Embryonic facial prominence (tissue), 1 donor: ENCODE measurements at regions not wholly inside any gene's neighbourhood (a gene's known extent, or its start where the extent isn't known, plus 50 kb on each side); places are given as distances from the start of the nearest gene placed in this dataset.

Experiments
- DNase-seq: peaks from one replicate; pipeline ENCODE4 v3.0.0-alpha.2; 2016; ENCODE audit errors: extremely low spot score

DNA sequence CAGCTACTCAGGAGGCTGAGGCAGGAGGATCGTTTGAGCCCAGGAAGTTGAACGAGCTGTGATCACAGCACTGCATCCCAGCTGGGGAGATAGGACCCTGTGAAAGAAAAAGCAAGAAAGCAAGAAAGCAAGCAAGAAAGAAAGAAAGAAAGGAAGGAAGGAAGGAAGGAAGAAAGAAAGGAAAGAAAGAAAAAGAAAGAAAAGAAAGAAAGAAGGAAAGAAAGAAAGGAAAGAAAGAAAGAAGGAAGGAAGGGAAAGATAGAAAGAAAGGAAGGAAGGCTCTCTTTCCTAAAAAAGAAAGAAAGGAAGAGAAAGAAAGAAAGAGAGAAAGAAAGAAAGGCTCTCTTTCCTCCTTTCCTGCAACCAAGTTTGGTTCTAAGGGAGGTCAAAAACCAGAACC lies 380.3 kb downstream of the PCNX1 start:
- no peak for DNase-seq

- DNase-seq: no peak
Measured at GRCh38 chr14:71289536-71289935, 382.3 kb downstream of the PCNX1 start.

DNA sequence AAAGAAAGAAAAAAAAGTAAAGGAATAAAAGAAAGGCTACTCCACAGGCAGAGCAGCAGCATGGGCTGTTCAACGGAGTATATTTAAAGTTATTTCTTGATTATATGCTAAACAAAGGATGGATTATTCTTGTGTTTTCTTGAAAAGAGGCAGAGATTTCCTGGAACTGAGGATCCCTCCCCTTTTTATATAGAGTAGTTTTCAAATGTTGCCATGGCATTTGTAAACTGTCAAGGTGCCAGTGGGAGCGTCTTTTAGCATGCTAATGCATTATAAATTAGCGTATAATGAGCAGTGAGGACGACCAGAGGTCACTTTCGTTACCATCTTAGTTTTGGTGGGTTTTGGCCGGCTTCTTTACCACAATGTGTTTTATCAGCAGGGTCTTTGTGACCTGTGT lies 383.0 kb downstream of the PCNX1 start:
- no peak for DNase-seq

DNA sequence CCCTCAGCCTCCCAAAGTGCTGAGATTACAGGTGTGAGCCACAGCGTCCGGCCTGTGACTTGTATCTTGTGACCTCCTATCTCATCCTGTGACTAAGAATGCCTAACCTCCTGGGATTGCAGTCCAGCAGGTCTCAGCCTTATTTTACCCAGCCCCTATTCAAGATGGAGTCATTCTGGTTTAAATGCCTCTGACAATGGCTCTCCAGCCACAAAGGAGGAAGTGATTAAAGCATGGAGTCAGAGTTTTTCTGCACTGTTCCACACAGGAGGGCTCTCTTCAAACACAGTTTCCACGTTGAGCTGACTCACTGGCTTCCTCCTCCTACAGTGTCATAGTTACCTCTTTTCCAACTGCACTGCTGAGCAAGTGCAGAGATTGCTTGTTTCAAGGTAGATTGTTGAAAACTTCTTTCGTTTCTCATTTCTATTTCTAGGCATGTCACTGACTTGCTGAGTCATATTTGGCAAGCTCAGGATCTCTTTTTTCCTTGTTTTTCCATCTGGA lies 383.8 kb downstream of the PCNX1 start:
- no peak for DNase-seq

DNA sequence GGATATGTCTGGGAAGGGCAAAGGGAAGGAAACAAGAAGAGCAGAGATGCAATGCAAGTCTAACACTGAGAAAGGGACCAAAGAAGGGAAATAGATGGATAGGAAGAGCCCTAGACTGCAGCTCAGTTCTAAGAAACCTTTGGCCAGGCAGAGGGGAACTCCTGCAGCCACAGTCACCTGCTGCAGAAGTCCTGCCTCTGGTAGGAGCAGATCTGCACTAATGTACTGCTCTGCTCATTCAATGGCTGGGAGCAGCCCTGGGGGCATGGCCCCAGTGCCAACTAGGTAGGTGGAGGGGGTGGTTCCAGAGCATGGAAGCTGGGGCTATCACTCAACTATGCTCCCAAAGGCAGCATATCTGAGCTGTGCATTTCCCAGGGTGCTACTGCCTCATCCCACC lies 388.9 kb downstream of the PCNX1 start:
- no peak for DNase-seq

GRCh38 chr14:71300566-71301330 lies 393.5 kb downstream of the PCNX1 start:
- DNase-seq: no peak

DNA sequence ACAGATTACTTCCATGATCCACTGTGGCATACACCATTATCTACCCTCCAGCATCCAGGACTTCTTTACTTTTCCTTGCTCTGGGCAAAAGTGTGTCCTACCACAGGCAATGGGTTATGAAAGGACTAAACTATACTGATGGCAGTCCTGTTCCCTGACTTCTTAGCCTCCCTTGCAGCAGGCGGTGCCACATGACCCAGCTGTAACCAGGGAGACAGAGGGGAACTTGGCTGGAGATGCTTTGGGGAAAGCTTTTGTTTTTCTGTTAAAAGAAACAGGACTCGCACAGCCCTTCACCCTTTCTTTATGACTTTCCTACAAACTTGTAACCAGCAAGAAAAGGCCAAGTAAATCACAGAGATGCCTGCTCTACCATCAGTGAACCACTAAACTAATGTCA lies 394.4 kb downstream of the PCNX1 start:
- DNase-seq: no peak

DNA sequence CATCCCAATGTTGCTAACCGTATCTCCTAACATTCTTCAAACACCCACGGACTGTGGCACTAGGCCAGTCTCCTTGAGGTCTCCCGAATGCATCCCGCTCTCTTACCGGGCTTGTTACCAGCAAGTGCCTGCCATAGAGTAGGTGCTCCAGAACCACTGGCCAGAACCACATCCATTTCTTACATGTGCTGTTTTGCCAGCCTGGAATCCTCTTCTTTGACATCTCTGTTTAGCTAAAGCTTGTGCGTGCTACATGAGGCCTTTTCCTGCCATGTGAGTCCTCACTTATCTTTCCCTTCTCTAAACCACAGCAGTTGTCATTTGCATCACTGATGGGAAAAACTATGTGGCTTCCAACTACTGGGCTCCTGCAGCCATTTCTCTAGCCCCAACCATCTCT lies 397.4 kb downstream of the PCNX1 start:
- no peak for DNase-seq

GRCh38 chr14:71308671-71309070 lies 401.4 kb downstream of the PCNX1 start:
- no peak for DNase-seq

- no peak for DNase-seq
Measured at GRCh38 chr14:71309756-71310155, 402.5 kb downstream of the PCNX1 start.

GRCh38 chr14:71311061-71311460 lies 403.8 kb downstream of the PCNX1 start:
- DNase-seq: no peak

DNA sequence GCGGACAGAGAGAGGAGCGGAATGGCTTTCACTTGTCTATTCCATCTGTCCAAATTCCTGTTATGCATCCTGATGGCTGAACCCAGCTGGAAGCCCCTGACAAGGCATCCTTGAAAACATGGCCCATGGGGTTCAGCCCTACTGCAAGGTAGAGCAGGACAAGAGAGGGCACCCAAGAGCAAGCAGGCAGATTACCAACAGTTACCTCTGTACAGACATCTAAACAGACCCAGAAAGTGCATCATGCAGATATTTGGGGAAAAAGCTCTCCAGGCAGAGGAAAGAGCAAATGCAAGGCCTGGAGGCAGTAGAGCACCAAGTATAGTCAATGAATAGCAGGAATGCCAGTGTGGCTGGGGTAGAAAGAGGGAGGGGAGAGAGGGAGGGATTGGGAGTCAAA lies 407.5 kb downstream of the PCNX1 start:
- DNase-seq: no peak

DNA sequence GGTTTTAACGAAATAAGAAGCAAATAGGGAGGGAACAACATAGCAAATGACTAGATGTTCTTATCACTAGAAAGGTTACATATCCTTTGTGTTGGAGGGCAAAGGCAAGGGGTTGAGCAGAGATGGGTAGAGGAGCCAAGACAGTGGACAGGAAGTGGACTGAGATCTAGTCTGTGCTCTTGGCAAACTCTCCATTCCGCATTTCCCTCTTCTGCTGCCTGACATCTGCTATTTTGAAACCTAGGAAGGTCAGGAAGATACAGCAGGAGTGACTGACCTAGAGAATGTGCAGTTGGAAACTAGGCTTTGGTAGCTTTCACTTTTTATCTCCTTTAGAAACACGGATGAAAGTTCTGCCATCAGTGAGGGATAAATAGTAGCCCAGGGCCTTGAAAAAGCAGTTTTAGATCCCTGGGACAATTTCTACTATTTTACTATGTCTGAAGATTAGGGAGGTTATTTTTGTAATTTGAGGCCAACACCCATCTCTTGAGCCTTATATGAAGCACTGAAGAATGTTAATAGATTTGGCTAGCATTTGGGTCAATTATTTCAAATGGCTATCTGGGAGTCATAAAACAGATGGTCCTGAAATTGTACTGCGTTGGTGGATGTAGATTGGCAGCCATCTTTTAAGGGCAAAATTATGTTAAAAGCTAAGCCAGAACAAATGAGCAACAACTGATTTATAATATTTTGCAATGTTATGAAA lies 410.3 kb downstream of the PCNX1 start:
- no peak for DNase-seq

- no peak for DNase-seq
Measured at GRCh38 chr14:71318097-71318459, 410.8 kb downstream of the PCNX1 start.

DNA sequence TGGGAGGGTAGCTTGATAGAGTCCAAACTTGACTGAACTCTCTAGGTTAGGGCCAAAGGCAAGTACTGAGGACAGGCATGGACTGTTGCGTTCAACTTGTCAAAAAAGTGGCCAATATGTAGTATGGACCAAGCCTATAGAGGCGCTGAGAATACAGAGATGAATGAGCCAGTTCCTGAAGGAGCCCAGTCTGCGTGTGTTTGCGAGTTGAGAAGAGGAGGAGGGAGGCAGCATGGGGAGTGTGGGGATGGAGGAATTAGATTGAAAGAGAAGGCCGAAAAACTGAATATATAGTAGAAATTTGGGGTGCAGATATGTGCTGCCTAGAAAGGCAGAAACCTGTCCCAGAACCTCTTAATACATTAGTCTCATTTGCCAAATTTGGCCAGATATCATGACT lies 412.4 kb downstream of the PCNX1 start:
- peak; percentile 63 for DNase-seq

DNA sequence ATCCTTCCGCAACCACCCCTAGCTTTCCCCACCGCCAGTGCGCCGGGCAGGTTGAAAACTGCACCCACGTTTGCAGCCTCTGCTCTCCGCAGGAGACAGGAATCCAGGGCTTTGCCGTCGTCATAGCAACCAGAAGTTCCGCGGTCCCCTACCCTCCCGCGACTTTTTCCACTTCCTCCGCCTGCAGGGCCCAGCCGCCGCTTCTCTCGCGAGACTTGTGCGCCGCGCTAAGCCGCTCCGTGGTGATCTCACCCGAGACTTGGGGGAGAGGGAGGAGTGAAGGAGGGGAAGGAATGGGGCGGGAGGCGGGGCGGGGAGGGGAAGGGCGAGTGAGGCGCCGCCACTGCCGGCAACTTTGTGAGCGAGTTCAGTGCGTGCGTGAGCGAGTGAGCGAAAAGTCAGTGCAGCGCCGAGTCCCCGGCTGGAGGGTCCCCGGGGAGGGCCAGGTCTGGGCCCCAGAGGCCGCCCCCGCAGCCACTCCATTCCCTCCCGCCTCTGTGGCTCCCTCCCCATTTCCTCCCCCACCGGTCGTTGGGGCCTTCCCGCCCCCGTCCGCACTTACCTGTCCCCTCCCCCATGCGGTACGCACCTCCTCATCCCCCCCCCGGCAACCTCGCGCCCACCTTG lies 413.0 kb downstream of the PCNX1 start, which contains the start of gene SIPA1L1:
TSS of gene SIPA1L1 (plus strand) at position 370 of the 627 bp plus-strand sequence.
- peak; percentile 99 for DNase-seq

DNA sequence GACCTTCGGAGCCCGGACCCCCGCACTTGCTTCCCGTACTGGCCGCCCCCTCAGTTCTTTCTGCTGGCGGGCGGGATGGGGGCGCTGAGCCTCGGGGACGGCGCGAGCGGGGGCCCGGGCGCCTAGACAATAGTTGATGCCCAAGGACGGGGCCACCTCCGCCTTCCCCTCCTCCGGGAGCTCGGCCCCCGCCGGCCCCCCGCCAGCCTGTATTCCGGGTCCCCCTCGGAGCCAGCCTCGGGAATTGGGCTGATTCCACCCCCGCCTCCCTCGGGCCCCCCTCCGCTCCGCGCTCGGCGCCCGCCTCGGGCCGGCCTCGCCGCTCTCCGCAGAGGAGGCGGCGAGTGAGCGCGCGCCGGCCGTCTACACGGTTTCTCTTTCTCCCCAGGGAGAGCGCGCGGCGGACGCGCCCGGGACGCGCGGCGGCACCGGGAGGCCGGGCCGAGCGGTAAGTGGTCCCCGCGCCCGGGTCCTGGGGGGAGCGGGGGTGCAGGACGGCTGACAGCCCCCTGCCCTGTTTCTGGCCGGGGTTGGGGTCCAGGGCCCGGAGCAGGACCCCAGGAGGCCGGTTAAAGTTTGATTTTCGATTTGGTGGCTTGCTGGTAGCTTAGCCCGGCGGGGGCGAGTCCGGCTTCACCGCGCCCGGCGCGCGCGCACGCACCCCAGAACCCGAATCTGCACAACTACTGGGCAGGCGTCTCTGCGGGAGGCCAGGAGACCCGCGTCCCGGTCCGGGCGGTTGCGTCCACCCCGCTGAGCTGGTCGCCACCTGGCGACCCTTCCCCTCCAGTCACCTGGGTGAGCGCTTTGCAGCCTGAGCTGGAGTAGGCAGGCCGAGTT lies 413.7 kb downstream of the PCNX1 start:
- no peak for DNase-seq

GRCh38 chr14:71321574-71322315 lies 414.5 kb downstream of the PCNX1 start:
- DNase-seq: no peak

- DNase-seq: peak; percentile 51
Measured at GRCh38 chr14:71322655-71323250, 415.5 kb downstream of the PCNX1 start.

DNA sequence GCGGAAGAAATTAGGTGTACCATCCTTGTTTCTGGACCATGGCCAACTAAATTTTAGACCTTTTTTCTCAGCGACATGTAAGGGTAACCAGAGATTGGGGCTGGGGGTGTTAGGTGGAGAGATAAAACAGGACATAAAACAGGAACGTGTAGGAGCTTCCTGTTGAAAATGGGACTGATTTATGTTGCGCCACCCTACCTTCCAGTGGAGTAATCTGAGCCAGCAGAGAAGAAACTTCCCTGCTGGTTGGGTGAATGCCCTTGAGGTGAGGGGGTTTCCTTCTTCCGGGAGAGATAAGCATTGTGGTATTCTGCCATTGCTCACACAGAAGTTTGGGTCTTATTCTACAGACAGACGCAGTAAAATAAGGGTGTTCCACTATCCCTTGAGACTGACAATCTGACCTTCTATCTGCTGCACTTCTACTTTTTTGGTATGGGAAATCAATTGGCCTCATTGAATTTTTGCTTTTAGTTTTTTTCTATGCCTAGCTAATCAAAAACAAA lies 417.6 kb downstream of the PCNX1 start:
- DNase-seq: no peak
